HG02588 (cell line): ENCODE measurements at regions not wholly inside any gene's neighbourhood (a gene's known extent, or its start where the extent isn't known, plus 50 kb on each side); places are given as distances from the start of the nearest gene placed in this dataset.

Experiments
- ATAC-seq: cut with Tn5 transposase; IDR thresholded peaks from one replicate; pipeline ENCODE4 v1.9.1; 2021; ENCODE audit warnings: mild to moderate bottlenecking, moderate library complexity; ENCODE audit not compliant: unreplicated experiment

DNA sequence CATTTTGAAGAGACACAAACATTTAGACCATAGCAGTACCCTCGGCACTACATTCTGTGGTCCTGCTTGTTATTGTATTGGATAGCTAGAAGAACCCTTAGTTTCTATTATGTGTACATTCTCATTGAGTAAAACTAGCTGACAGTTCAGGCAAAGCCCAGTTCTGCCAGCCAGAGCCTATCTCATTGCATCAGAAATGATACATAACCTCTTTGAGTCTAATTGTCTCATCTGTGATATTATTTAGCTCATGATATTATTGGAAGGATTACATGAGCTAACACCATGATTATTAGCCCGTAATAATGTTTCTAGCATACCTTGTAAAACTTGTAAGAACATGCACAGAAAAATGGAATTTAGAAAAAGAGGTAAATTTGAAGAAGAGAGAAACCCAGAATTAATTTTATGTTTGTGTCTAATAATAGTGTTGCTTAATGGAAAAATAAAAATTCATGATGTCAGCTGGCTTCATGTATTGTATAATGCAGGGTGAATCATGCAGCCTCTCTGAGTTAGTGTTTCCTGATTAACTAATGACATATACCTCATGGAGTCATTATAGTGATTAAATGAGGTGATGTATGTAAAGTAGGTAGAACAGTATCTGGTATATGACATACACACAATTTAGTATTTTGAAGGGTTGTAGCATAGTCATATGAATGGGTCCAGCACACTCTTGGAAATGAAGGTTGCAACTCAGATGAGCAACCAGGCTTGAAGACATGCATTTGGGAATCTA lies 339.4 kb upstream of the GRM7 start:
- ATAC-seq = no peak

DNA sequence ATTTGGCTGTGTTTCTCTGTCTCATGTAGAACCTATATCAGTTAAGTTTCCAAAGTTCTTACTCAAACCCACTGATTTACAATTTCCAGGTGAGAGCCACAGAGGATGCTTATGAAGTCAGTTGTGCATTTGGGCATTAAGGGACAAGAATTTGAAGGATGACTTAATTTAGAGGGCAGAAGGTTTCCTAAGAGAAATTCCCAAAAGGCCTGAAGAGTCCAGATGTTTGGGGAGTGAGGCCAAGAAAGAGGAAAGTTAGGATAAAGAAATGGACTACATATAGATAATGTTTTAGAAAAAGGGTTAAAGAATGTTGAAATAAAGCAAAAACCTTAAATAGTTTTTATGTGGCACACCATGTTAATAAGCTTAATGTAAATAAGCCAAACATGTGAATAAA lies 338.7 kb upstream of the GRM7 start:
- no peak for ATAC-seq

DNA sequence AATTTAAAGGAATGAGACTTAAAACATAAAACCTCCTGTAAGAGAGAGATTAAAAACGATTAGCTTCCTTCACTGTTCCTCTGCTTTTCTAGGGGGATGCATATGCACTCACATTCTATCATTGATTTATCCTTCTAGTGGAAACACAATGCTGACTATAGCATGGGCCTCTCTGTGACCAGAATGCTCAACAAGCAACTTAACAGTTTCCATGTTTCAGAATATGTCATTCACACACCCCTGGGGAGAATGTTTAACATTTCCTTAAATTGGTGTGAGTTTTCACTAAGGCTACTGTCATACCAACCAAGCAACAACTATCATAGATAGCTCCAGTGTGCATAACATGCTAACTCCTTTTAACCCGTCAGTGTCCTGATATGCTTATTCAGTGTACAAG lies 337.9 kb upstream of the GRM7 start:
- ATAC-seq = no peak

DNA sequence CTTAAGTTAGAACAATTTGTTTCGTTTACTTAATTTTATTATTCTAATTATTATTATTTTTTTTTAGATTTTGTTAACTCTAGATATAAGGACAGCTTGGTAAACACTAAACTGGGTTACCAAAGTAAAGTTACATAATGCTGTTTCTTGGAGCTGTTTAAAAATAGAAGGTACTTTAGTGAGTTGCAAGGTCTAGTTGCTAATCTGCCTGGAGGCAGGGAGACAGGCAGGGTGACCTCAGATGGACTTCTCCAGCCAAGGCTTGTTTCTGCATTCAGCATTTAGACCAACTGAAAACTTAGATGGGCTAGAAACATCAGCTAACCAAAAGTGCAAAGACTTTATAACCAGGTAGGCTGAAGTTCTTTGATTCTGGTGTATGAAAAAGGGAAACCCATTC lies 336.4 kb upstream of the GRM7 start:
- ATAC-seq = no peak

DNA sequence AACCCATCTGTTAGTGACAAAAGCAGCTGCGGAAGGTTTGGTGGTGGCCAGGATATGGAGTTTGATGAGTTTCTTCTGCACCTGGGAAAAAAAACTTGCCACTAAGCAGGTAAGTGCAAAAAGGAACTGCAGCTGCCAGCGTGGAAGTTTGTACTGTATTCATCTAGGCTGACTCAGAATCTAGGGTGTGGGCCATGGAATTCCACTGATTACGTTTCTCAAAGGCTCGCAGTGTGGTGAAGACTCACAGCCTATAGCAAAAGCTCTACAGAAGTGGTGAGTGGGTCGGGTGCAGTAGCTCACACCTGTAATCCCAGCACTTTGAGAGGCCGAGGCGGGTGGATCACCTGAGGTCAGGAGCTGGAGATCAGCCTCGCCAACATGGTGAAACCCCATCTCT lies 334.6 kb upstream of the GRM7 start:
- ATAC-seq = no peak

DNA sequence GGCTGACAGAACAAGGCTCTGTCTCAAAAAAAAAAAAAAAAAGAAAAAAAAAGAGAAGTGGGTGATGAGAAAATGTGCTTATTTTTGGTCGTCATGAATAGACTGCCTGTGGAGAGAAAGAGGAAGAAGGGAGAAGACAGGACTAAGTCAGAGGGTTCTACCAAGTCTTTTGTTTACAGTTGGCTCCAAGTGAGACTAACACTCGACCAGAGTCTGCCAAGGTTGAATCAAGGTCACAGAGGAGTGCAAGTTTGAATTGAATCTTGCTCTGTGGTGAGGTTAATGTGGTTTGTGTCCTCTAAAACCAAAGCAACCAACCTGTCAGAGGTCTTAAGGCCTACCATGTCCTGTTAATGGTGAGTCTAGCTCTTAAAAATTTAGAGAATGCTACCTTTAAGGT lies 334.1 kb upstream of the GRM7 start:
- ATAC-seq = no peak

DNA sequence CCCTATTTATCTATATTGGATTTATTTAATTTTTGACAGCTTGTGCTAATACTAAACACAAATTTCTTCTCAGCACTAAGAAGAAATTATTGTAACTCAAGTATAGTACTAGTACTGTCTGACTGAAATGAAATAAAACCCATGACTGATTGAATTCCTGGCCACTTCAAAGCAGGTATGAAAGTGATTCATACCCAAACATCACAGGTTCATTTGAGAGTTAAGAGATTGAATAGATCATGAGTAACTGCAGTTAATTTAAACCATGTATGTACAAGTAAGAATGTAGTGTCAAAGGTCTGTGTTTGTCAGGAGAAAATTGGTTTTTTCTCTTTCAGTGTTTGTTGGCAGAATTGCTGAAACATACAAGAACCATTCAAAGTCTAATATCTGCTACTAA lies 332.0 kb upstream of the GRM7 start:
- ATAC-seq = no peak

DNA sequence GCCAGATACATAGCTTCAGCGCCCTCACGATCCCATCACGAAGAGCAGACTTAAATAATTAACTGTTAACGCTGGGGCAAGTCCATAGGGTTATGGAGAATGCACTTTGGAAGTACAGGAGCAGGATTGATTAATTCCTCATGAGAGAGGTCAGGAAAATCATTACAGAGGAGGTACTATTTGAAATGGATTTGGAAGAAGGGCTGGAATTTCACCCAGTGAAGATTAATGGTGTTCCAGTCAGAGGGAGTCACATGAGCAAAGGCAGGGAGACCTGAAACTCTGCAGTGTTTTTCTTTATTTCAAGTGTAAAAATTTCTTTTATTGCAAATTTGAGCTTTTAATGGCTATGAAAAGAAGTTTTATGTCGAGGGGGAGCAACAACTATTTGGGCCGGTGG lies 329.8 kb upstream of the GRM7 start:
- no peak for ATAC-seq

DNA sequence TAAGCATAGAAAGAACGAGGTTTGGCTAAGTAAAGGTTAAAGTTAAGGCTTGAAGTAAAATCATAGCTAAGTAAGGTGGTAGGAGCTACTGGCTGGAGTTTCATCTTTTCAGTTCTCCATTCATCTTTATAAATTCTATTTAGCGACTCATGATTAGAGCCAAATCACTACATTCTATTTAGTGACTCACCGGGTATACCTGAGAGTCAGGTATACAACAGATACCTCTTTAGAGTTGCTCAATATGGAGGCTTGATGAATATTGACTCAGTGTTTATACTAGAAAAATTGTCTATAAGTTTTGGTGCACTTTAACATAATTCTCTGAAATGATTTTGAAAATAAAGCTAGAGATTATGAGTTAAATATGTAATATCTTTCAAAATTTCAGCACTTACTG lies 328.8 kb upstream of the GRM7 start:
- ATAC-seq = no peak

DNA sequence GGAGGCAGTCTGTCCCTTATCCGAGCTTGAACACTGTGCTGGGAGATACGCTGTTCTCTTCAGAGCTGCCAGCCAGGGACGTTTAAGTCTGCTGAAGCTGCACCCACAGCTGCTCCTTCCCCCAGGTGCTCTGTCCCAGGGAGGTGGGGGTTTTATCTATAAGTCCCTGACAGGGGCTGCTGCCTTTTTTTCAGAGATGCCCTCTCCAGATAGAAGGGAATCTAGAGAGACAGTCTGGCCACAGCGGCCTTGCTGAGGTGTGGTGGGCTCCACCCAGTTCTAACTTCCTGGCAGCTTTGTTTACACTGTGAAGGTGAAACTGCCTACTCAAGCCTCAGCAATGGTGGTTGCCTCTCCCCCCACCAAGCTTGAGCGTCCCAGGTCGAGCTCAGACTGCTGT lies 319.9 kb upstream of the GRM7 start:
- ATAC-seq = no peak

DNA sequence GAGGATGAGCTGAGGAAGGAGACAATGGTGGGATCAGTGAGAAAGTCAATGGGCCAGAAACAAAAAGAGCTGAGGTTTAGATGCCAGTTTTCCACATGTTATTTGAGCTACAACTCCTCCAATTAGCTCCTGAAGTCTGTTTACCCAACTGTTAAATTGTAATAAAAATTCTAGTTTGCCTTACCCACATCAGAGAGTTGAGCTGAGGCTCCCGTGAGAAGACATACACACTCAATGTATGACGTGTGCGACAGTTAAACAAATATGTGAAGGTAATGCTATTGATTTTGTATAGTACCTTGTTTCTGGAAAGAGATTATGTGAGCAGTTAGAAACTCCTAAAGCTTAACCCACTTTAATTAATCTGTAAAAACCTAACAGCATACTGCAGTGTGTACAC lies 318.1 kb upstream of the GRM7 start:
- ATAC-seq = no peak

DNA sequence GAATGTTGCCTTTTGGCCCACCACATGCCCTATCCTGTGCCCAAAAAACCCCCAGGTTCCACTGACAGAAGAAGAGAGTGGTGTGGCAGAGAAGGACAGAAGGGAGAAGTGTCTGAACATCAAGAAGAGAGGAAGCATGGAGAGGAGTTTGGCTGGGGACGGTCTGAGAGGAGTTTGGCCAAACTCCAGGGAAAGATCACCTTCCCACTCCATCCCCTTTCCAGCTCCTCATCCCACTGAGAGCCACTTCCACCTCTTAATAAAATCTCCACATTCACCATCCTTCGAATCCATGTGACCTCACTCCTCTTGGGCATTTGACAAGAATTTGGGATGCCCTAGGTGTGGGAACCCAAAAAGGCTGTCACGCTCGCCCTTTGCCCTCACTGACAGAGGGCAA lies 311.6 kb upstream of the GRM7 start:
- ATAC-seq = no peak

DNA sequence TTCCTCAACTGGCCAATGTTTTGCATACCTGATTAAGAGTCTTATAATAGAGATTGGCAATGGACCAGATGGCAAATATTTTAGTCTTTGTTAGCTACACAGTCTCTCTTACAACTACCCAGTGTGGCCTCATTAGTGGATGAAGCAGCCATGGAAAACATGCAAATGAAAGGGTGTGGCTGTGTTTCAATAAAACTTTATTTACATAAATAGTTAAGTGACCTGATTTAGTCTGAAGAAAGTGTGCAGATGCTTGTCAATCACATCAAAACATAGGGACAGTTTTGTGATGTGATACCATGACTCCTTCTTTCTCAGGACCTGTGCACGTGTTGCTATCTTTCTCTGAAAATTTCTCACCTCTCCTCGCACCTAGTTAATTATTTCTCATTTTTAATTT lies 309.8 kb upstream of the GRM7 start:
- ATAC-seq = no peak

DNA sequence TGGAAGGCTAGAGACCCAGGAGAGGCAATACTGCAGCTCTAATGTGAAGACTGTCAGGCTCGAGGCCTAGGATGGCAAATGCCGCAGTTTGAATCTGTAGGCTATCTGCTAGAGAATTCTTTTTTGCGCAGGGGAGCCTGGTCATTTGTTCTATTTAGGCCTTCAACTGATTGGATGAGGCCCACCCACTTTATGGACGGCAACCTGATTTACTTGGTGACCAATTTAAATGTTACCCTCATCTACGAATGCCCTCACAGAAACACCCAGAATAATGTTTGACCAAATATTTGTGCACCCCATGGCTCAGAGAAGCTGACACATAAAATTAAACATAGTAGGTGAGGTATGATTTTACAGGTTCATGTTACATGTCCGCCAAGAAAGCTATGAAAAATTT lies 300.7 kb upstream of the GRM7 start:
- ATAC-seq = no peak

DNA sequence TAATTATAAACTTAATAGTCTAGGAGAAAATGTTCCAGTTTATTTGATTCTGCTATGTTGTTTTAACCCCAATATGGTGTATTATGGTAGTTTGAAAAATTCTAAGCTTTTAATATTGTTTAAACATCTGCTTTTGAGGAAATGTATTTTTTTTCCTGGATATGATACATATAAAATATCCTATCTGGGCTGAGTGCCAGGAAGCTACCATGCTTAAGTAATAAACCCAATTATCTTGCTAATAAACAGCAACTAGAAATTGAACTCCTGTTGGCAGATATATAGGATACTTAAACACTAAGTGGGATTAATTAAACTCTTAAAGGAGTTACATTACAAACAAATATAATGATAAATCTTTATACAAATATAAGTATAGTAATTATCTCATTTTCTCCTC lies 293.7 kb upstream of the GRM7 start:
- no peak for ATAC-seq

DNA sequence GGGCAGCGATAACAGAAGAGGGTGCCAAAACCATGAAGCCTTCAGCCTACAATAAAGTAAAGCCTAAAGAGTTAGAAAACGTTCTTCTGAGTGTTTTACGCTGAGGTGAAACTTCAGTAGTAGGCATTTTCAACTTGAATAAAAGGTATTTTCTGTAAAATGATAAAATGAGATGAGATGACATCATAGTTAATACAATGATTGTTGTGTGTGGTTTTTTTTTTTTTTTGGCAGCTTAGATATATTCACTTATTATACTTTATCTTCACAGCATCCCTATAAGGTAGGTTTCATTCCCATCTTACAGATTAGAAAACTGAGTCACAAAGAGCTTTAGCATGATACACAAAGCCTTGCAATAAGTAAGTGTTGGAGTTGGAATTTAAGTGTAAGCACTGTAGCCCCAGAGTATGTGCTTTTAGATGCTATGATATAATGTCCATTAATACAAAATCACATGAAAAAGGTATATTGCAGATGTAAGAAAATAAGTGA lies 291.9 kb upstream of the GRM7 start:
- ATAC-seq = no peak

DNA sequence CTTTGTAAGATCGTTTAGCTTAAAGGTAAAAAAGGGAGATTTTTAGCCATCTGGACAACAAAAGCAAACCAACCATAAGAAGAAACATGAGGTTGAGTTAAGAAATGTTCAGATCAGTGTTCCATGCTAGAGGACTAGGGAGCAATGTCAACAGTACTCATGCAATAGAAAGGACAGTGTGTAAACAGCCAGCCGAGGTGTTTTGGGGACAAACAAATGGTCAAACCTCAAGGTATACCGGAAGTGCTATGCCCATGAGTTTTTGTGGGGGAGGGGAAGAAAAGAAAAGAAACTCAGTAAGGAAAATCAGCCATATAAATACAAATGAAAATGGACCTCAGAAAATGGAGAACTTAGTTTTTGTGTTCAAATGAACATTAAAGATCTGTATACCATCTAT lies 289.5 kb upstream of the GRM7 start:
- no peak for ATAC-seq

DNA sequence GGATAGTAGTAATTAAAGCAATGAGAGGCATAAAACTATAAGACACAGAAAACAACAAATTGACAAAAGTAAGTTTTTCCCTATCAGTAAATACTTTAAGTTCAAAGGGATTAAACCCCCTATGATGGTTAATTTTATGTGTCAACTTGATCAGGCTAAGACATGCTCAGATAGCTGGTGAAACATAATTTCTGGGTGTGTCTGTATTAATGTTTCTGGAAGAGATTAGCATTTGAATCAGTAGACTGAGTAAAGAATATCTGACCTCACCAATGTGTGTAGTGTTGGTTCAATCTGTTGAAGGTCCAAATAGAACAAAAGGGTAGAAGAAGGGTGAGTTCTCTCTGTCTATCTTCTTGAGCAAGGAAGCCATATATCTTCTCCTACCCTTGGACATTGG lies 283.3 kb upstream of the GRM7 start:
- no peak for ATAC-seq

DNA sequence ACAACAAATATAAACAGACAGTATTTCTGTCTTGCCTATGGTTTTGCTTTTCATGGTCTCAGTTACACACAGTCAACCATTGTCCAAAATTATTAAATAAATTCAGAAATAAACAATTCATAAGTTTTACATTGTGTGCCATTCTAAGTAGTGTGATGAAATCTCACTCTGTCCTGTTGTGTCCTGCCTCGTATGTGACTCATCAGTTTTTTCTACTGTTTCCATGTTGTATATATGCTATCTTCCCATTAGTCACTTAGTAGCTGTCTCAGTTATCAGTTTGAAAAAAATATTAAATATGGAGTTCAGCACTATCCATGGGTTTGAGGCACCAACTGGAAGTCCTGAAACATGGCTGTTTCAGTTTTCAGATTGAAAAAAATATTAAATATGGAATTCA lies 282.4 kb upstream of the GRM7 start:
- no peak for ATAC-seq

DNA sequence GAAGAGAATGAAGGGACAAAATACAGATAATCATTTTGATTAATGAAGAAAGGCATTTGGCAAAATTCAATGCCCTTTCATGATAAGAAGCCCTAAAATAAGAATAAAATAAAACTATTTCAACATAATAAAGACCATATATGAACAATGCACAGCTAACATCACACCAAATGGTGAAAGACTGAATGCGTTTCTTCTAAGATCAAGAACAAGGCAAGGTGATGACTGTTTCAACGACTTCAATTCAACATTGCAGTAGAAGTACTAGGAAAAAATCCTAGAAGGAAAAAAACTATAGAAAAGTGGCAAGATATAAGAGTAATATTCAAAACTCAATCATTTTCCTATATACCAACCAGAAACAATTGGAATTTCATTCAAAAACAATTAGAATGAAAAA lies 280.1 kb upstream of the GRM7 start:
- no peak for ATAC-seq

DNA sequence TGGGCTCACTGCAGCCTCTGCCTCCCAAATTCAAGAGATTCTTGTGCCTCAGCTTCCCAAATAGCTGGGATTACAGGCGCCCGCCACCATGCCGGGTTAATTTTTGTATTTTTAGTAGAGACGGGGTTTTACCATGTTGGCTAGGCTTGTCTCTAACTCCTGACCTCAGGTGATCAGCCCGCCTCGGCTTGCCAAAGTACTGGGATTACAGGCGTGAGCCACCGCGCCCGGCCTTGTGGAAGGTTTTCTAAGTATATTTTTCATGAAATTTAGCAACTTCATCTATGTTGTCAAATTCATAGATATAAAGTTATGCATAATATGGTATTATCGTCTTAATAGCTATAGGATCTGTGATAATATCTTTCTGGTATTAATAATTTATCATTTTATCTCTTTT lies 275.6 kb upstream of the GRM7 start:
- ATAC-seq = no peak

DNA sequence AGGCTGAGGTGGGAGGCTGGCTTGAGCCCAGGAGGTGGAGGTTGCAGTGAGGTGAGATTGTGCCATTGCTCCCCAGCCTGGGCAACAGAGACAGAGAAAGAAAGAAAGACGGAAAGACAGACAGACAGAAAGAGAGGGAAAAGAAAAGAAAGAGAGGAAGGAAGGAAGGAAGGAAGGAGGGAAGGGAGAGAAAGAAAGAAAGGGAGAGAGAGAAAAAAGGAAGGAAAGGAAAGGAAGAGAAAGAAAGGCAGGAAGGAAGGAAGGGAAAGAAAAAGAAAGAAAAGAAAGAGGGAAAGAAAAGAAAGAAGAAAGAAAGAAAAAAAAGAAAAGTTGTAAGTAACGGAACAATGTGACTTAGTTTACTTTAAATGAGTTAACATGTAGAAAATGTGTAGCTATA lies 260.7 kb upstream of the GRM7 start:
- no peak for ATAC-seq

DNA sequence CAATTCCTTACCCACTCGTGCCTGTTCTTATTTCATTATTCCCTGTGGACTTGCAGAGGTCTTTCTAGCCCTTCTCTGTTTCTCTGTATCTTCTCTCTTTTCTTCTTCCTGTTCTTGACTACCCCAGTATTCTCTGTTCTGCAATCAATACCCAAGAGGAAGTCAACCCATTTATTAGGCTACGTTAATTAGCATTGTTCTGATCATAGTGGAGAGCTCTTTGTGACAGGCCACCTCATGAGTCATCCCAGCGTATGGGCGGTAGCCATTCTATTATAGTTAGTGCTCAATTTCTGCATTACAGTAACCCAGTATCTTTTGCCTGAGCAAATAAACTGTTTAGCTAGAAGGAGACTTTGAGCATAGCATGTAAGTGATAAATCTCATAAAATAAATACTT lies 259.5 kb upstream of the GRM7 start:
- no peak for ATAC-seq
